T-helper 1 cell (primary cell): ENCODE measurements at regions not wholly inside any gene's neighbourhood (a gene's known extent, or its start where the extent isn't known, plus 50 kb on each side); places are given as distances from the start of the nearest gene placed in this dataset.
"Not testable (repeated sequence)": the region's sequence is repeated elsewhere in the genome, so short reads cannot be mapped to it uniquely, and the experiment has no call there.

Source experiments
- DNase-seq, 5 donors: peaks; one replicate each; pipeline ENCODE4 v3.0.0-alpha.2; 2012 to 2020

GRCh38 chr1:224539971-224540370, 76.1 kb upstream of the CNIH3 start:
- no peak for DNase-seq

GRCh38 chr1:224540535-224540934, 75.6 kb upstream of the CNIH3 start:
- no peak for DNase-seq

GRCh38 chr1:224541072-224541790, 74.9 kb upstream of the CNIH3 start:
- no peak for DNase-seq

- DNase-seq: no peak
These were observed 74.1 kb upstream of the CNIH3 start for GRCh38 chr1:224541901-224542630.

GRCh38 chr1:224542783-224543440, 73.2 kb upstream of the CNIH3 start:
- peak in 1 of 5 donors; percentile 78 for DNase-seq

GRCh38 chr1:224543453-224543852, 72.7 kb upstream of the CNIH3 start:
- DNase-seq: no peak

- DNase-seq: no peak
These were observed 71.6 kb upstream of the CNIH3 start for GRCh38 chr1:224544346-224545110.

- no peak for DNase-seq
These were observed 70.5 kb upstream of the CNIH3 start for GRCh38 chr1:224545571-224545970.

- DNase-seq: no peak
These were observed 67.4 kb upstream of the CNIH3 start for GRCh38 chr1:224548676-224549075.

- DNase-seq: not testable (repeated sequence)
These were observed 64.9 kb upstream of the CNIH3 start for GRCh38 chr1:224551189-224551588.

GRCh38 chr1:224554056-224554455, 62.1 kb upstream of the CNIH3 start:
- DNase-seq: no peak

- no peak for DNase-seq
These were observed 61.4 kb upstream of the CNIH3 start for GRCh38 chr1:224554620-224555259.

GRCh38 chr1:224558904-224559303, 57.2 kb upstream of the CNIH3 start:
- DNase-seq: no peak

- DNase-seq: no peak
These were observed 56.0 kb upstream of the CNIH3 start for GRCh38 chr1:224559981-224560728.

- DNase-seq: not testable (repeated sequence)
These were observed 53.2 kb upstream of the CNIH3 start for GRCh38 chr1:224562881-224563280.

- no peak for DNase-seq
These were observed 52.5 kb upstream of the CNIH3 start for GRCh38 chr1:224563666-224564065.

- DNase-seq: no peak
These were observed 51.5 kb upstream of the CNIH3 start for GRCh38 chr1:224564454-224565084.

GRCh38 chr1:224565186-224565585, 50.9 kb upstream of the CNIH3 start:
- DNase-seq: no peak

- no peak for DNase-seq
These were observed 50.3 kb upstream of the CNIH3 start for GRCh38 chr1:224565611-224566406.
